RPMI7951 (cell line): ENCODE measurements at regions not wholly inside any gene's neighbourhood (a gene's known extent, or its start where the extent isn't known, plus 50 kb on each side); places are given as distances from the start of the nearest gene placed in this dataset.
"Not testable (repeated sequence)": the region's sequence is repeated elsewhere in the genome, so short reads cannot be mapped to it uniquely, and the experiment has no call there.

ENCODE experiments used
- DNase-seq: peaks from one replicate; pipeline ENCODE4 v3.0.0-alpha.2; 2012; ENCODE audit warnings: low read depth

GRCh38 chr2:173547499-173547898 lies 192.8 kb downstream of the CDCA7 start:
- no peak for DNase-seq

GRCh38 chr2:173550143-173550542 lies 195.5 kb downstream of the CDCA7 start:
- DNase-seq: peak; percentile 82

DNA sequence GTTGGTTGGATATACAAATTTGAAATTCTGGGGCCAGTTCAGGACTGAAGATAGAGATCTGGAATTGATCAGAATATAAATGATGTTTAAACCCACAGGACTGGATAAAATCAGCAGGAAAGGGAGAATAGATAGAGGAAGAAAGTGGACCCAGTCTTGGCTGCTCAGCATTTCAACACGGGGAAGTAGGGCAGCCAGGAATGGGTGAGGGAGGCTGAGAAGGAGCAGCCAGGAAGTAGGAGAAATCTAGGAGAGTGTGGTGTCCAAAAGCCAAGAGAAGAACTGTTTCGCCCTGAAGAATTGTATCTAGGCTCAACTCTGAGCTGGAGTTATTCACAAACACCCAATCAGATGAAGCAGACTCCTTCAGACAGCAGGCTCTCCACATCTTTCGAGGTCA lies 197.9 kb downstream of the CDCA7 start:
- no peak for DNase-seq

DNA sequence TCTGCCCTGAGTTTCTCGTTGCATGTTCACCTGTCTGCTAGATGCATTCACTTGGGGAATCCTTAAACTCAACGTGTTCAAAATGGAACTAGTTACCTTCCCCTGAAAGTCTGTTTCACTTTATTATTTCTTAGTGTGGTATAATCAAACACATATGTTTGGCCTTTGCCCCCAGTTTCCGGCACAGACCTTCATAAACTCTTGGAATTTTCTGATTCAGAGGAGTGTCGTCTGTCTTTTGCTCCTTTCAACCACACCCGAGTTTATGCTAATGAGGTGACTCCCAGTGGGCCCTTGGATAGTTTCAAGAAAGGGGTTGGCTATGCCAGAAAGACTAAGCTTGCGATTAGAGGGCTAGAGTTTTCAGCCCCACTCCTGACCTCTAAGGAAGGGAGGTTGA lies 198.9 kb downstream of the CDCA7 start:
- DNase-seq: peak; percentile 84

DNA sequence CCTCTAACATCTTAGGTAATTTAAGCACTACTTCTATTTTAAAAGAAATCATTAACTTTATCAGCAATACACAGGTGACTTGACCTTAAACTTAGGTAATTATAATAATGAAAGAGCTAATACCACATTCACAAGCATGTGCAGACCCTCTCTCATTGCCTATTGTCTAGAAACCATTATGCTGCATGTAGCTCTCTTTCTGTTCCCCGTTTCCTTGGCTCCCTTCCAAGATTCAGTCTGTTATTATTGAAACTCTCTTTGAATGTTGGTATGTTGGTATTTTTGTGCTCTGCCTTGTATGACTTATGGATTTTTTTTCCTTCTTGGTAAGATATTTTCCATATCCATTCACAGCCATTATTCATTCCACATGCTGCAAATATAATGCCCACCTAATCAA lies 201.2 kb downstream of the CDCA7 start:
- peak; percentile 16 for DNase-seq

- DNase-seq: no peak
Observed at GRCh38 chr2:173556816-173557215, 202.1 kb downstream of the CDCA7 start.

DNA sequence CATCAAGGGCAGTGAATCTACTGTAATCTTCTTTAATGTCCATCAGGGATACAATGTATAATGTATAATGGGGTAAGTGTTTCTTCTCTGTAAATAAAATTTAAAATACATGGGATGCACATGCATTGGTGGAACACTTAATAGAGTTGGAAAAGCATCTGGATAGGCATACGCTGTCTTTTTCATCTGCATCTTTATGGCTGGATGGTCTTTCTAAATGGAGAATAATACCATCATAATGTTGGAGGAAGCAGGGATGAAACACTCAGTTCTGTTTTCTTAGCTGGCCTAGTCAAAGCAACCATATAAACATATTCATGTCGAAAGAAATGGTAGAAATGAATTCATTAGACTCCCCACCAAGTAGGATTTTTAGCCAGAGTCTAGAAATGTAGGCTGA lies 202.8 kb downstream of the CDCA7 start:
- DNase-seq: no peak

DNA sequence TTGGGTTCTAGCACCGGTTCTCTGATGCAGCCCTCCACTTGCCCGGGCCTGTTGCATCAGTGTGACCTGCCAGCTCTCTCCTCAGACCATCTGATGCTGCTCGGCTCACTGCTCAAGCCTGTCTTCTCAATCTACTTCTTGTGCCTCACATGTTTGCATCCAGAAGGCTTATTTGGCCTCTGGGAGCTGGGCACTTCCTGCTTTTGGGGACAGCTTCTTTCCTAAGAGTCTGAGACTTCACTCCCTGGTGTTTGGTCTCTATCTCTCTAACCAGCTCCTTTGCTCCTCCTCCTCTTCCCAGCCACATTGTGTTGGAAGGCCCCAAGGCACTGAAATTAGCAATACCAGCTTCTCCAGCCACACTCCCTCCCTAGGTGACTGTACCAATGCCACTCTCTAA lies 212.8 kb downstream of the CDCA7 start:
- DNase-seq: no peak

DNA sequence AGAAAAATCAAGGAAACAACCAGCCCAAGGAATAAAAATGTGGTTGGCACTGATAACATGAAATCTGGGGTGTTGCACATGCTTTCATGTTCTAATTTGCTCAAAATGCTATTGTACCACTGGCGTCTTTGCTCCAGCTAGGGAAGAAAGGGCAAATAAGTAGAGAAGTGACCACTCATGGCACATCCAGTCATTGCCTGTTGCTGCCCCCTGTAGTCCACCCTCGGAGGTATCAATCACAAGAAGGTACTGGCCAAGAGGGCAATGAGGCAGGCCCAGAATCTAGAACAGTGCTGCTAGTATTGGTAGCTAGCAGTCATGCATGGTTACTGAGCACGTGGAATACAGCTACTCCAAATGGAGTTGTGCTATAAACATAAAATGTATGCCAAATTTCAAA lies 213.4 kb downstream of the CDCA7 start:
- peak; percentile 45 for DNase-seq

DNA sequence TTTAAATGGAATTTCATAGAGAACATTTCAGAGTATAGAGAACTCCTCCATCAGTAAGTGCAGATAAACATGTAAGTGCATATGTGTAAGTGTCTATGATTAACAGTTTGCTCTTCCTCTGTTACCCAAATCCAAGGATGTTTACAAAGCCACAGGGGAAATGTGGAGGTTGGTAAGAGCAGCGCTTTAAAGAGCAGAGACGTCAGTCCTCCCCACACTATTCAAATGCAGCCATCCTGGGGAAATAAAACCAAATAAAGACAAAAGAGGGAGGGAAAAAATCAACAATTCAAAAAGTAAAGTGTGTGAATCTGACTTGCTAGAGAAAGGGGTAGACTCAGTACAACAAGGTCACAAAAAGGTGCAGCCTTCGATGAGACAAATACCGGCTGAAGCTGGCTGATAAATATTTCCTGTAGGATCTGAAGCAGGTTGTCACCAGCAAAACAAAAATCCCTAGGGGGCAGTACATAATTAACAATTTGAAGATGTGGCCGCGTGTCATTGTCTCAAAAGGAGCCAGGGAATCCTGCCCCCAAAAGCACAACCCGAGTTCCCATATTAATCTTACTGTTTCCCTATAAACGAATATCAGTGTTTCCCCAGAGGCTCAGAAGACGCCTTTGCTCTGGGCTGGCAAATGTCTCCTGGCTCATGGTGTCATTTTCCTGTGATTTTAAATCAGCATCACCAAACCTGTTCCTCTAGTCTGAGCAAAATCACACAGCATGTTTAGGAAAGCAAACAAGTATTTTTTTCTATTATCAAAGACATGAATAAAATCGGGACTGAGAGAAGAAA lies 216.5 kb downstream of the CDCA7 start:
- DNase-seq: peak; percentile 67

DNA sequence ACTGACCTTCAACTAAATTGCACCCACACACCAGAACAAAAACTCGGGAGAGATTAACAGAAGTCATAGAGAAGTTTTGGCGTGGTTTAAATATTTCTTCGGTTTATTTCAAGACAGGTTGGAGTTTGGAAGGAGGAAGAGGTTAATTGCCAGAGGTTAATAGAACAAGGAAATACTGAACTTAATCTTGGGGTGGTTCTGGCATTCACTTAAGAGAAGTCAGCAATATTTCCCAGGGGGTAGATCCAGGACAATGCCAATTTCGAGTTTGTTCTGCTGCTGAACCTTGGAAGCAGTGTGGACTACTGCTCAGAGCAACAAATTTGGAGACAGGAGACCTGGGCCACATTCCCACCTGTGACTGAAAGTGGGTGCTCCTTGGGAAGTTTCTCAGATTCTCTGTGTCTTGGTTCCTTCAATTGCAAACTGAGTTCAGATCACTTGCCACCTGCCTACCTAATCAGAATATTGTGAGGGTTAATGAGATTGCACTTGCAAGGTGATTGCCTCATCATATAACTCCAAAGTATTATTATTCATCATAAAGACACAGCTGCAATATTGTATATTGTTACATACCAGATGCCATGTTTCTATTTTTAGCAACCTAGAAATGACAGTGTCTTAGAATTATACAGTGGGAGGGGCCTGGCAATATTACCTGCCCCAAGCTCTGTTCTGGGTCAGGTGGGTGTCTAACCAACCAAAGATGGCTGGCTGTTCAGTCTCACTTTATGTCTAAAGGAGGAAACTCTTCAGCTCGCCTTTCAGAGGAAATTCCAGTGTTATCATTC lies 217.4 kb downstream of the CDCA7 start:
- no peak for DNase-seq

GRCh38 chr2:173572848-173573247 lies 218.2 kb downstream of the CDCA7 start:
- DNase-seq: no peak

- not testable (repeated sequence) for DNase-seq
Observed at GRCh38 chr2:173573782-173574181, 219.1 kb downstream of the CDCA7 start.

- DNase-seq: peak; percentile 84
Observed at GRCh38 chr2:173574324-173575112, 219.8 kb downstream of the CDCA7 start.

DNA sequence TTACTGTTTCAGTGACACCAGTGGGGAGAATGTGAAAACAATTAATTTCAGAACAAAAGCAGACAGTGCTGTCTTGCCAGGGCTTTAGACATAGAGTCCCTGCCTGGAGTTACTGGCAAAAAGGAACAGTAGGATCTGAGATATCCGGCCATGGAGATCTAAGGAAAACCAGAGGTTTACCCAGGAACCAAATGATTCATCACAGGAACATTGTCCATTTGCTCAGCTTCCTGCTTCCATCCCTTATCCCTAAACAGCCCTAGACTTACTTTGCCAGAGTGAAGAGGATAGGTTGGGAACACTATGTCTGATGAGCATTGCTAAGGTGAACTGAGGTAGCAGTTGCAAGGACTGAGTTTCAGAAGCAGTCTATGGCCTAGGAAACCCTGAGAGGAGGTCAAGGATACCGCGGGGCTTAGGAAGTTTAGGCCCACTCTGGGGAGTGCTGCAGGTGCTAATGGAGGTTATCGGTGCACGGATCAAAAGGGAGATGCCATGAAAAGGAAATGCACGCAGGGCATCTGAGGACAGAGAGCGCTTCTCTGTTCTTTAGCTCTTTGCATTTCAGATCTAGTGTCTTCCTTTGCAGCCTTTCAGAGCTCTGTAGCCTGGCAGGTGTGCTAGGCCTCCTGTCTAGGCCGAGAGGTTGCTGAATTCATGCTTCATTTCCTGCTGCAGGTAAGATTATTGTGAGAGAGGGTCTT lies 223.9 kb downstream of the CDCA7 start:
- peak; percentile 29 for DNase-seq

- DNase-seq: no peak
Observed at GRCh38 chr2:173580351-173580750, 225.7 kb downstream of the CDCA7 start.

DNA sequence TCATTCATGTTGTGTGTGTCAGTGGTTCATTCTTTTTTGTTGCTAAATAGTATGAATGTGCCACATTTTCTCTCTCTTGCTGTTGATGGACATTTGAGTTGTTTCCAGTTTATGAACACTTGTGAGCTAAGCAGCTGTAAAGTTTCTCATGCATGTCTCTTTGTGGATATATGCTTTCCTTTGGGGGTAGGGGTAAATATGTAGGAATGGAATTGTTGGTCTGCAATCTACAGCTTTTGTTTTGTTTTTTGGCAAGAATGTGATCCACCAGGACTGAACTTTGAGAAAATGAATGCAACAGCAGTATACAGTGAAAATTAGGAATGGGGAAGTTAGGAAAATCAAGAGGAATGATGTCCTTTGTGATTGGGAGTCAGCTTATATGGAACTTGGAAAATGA lies 226.3 kb downstream of the CDCA7 start:
- DNase-seq: no peak

DNA sequence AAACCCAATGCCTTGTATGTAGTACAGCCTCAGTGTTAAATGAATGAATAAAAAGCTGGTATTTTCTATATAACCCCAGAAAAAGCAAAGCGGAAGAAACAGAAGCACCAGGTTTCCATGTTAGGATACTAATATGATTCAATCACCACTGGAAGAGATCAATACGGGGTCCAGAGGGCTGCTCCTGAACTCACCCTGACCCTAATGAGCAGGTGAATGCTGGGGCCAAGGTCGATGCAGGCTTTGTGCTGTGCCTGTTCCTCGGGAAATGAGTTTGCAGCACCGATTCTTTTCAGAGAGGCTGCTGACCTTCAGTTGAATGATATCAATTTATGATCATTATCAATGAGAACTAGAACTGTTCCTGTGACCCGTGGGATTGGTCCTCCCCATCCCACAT lies 228.5 kb downstream of the CDCA7 start:
- no peak for DNase-seq

DNA sequence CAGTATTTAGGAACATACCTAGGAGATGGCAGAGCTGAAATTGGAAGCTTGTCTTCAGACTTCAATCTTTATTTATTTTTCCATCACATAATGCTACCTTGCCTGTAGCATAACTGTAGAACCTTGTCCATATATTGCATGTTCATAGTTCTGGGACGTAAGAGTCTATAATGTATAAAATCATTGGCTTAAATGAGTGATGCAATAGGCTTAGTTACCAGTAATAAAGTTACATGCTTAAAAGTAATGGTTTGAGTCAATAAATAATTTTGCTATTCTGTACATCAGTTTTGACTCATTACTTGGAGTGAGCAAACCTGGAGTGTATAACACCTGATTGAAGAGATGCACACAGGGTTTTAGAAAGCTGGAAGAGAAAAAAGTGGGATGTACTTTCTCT lies 229.3 kb downstream of the CDCA7 start:
- DNase-seq: no peak

DNA sequence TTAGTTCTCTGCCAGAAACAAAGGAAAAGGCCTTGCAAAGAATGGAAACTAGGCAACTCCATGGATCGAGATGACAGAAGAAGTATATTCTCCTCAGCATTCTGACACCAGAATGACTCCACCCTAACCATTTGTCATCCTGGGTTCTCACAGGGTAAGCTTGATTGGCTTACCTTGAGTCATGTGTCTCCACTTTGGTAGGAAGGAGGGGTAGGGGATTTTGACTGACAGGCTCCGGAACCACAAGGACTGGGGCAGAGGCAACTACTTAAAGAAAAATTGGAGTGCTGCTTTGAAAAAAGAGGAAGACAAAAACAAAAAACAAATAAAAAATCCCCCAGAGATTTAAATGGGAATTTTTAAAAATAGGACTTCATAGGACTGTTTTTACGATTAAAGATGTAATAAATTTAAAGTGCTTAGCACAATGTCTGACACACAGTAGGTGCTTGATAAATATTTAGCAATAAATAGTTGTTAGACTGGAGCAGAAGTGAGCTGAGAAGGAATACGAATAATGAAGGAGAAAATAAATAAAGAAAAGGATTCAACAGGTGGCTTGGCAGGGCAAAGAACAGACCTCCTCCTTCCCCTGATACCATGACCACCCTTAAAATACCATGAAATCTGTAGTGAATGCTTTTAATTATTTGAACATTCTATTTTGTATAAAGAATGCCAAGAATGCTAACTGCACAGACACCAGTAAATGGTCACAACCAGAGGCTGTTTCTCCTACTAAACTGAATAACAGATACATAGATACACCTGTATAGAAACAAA lies 230.2 kb downstream of the CDCA7 start:
- peak; percentile 53 for DNase-seq

DNA sequence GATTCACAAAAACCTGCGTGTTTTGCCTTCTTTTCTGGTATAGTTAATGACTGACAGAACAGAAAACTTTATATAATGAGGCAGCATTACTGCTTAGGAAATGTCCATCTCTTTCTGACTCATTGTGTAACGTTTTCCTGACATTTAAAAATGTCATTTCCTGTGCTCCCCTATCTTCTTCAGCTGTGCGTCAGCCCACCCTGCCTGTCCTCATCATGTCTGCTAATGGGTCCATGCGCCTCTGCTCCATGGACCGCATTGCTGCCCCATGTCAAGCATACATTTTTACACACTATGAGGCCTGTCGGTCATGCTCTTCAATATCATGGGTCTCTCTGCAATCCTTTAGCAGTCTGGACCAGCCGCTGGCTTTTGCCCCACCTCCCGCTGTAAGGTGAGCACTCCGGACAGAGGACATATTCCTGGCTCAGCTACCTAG lies 234.3 kb downstream of the CDCA7 start:
- DNase-seq: peak; percentile 31
